ENCODE measurements at regions not wholly inside any gene's neighbourhood (a gene's known extent, or its start where the extent isn't known, plus 50 kb on each side); places are given as distances from the start of the nearest gene placed in this dataset.
A peak's percentile ranks its signal among the peaks of the same experiment; 100 is the strongest.

DNA sequence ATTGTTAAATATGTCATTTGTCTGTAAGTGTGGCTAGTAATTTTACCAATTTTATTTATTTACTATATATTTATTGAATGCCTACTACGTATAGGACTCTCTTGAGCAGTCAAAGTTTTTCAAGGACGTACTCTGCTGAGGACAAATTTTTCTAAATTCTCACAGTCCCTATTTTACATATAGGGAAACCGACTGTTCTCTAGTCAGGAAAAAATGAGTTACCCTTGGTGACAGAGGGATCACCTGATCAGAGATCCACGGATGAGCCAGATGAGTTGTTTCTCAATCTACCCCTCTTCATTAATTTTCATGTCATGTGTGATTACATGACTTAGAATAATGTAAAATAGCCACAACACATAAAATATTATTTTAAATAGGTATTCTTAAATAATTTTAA, 96.2 kb upstream of the SLC38A2 start:
- in situ Hi-C loops (cut with MboI; ENCODE audit: low sequenced_read_pairs in 4 of 4) = no loop called here

DNA sequence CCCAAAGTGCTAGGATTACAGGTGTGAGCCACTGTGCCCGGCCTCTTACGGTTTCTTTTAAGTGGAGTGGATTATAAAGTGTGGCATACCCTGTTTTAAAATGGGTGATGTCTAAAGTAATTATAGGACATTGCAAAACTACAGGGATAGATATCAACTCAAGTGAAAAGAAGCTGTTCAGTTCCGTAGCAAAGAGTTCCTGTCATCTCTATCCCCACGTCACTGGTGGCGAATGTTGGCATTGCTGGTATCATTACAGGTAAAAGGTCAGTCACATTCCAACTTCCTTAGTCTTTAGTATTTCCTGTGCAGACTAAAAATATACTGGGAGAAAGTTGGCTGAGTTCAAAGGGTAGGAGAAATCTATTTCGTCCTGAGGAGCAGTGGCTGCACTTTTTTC, 95.6 kb upstream of the SLC38A2 start:
- in situ Hi-C loops (cut with MboI; ENCODE audit: low sequenced_read_pairs in 4 of 4) (no loop called here), intact Hi-C loops (cut with DNase I; ENCODE audit: low total_unique reads) (loop anchor here (5.0 kb wide), 2 partner anchors 149 to 201 kb away; partner anchors contain the start of gene SLC38A1)
- DNase-seq (peak; percentile 57 to 84), ATAC-seq (peak; percentile 90 to 97)
- Histone ChIP-seq H3K27me3 (no peaks in the 10 kb centered on the region), H3K4me3 (no peak overlapping the region), H3K4me1 (peaks cover 54 to 56% of the 10 kb centered on the region in 2 donors), H3K9me3 (no peaks in the 10 kb centered on the region), H3K27ac (peak overlapping the region; percentile 75 to 83 (median 81)), H3K36me3 (no peaks in the 10 kb centered on the region)
- peak in 1 of 2 donors; percentile 46 for TF ChIP-seq POLR2A (IDR thresholded peaks at IDR 0.05)
- TF ChIP-seq, protein P1, sequence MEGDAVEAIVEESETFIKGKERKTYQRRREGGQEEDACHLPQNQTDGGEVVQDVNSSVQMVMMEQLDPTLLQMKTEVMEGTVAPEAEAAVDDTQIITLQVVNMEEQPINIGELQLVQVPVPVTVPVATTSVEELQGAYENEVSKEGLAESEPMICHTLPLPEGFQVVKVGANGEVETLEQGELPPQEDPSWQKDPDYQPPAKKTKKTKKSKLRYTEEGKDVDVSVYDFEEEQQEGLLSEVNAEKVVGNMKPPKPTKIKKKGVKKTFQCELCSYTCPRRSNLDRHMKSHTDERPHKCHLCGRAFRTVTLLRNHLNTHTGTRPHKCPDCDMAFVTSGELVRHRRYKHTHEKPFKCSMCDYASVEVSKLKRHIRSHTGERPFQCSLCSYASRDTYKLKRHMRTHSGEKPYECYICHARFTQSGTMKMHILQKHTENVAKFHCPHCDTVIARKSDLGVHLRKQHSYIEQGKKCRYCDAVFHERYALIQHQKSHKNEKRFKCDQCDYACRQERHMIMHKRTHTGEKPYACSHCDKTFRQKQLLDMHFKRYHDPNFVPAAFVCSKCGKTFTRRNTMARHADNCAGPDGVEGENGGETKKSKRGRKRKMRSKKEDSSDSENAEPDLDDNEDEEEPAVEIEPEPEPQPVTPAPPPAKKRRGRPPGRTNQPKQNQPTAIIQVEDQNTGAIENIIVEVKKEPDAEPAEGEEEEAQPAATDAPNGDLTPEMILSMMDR (IDR thresholded peaks at IDR 0.05 in 4 of 5, conservative IDR thresholded peaks at IDR 0.05 in 1 of 5) = peak in 2 of 5 experiments; percentile 6 to 18

More for the DNA sequence above, 96.2 kb upstream of the SLC38A2 start:
- Histone ChIP-seq H3K27ac (peak overlapping the region; percentile 75 to 83 (median 81)), H3K9me3 (no peaks in the 10 kb centered on the region), H3K36me3 (no peaks in the 10 kb centered on the region), H3K4me3 (no peak overlapping the region), H3K4me1 (peaks cover 53 to 56% of the 10 kb centered on the region in 2 donors), H3K27me3 (no peaks in the 10 kb centered on the region)
- no peak for TF ChIP-seq POLR2A (IDR thresholded peaks at IDR 0.05)
- TF ChIP-seq, protein P1 (IDR thresholded peaks at IDR 0.05 in 4 of 5, conservative IDR thresholded peaks at IDR 0.05 in 1 of 5) = no peak
- no peak for ATAC-seq
- intact Hi-C loops (cut with DNase I; ENCODE audit: low total_unique reads) = loop anchor here (5.0 kb wide), 2 partner anchors 148 to 202 kb away; partner anchors contain the start of gene SLC38A1
- DNase-seq = no peak

DNA sequence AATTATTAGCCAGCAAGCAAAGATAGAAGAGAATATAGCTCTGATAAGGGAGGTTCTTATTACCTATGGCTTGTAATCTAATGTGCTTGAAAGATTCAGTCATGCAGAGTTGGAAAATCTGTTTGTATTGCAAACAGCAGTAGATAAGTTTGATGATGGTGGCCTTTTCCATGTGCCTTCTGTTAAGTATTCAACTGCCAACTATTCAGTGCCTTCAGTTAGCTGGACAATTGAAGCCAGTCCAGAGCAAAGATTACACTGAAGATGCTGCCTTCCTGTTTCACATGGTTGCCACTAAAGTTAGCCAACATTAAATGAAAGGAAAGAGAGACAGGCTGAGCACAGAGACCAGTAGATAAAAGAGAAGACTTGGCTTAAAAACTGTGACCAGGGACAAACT, 92.7 kb upstream of the SLC38A2 start:
- DNase-seq = no peak

DNA sequence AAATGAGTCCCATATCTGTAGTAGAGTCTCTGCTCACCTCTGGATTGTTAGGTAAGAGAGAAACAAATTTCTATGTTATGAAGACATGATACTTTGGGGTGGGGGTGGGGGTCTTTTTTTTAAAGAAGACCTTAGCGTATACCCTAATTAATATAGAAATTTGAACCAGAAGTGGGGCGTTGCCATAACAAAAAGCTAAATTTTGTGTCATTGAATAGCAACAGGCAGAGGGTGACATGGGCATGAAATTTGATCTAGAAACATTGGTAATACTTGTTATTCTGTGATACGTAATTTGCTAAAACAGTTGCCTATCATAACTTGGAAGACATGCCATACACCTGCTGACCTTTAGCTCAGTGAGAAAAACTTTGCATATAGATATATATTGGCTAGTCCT, 92.3 kb upstream of the SLC38A2 start:
- peak overlapping the region; percentile 56 to 83 (median 79) for H3K27ac ChIP-seq
- TF ChIP-seq, protein P1 (IDR thresholded peaks at IDR 0.05 in 4 of 5, conservative IDR thresholded peaks at IDR 0.05 in 1 of 5) = no peak
- no peak for TF ChIP-seq POLR2A (IDR thresholded peaks at IDR 0.05)
- no peaks in the 10 kb centered on the region for H3K9me3 ChIP-seq
- in situ Hi-C loops (cut with MboI; ENCODE audit: low sequenced_read_pairs in 4 of 4) (no loop called here), intact Hi-C loops (cut with DNase I; ENCODE audit: low total_unique reads) (loop anchor here (5.0 kb wide), 2 partner anchors 152 to 198 kb away; partner anchors contain the start of gene SLC38A1)
- H3K4me1 ChIP-seq = peaks cover 62 to 74% of the 10 kb centered on the region in 2 donors
- DNase-seq = no peak
- no peak for ATAC-seq
- H3K27me3 ChIP-seq = no peaks in the 10 kb centered on the region
- no peak overlapping the region for H3K4me3 ChIP-seq
- H3K36me3 ChIP-seq = no peaks in the 10 kb centered on the region

More for the DNA sequence above, 92.7 kb upstream of the SLC38A2 start:
- ATAC-seq = no peak
- Histone ChIP-seq H3K36me3 (no peaks in the 10 kb centered on the region), H3K27ac (peak overlapping the region; percentile 56 to 83 (median 79)), H3K4me3 (no peak overlapping the region), H3K27me3 (no peaks in the 10 kb centered on the region), H3K9me3 (no peaks in the 10 kb centered on the region), H3K4me1 (peaks cover 59 to 70% of the 10 kb centered on the region in 2 donors)
- TF ChIP-seq, protein P1 (IDR thresholded peaks at IDR 0.05 in 4 of 5, conservative IDR thresholded peaks at IDR 0.05 in 1 of 5) = no peak
- in situ Hi-C loops (cut with MboI; ENCODE audit: low sequenced_read_pairs in 4 of 4) (no loop called here), intact Hi-C loops (cut with DNase I; ENCODE audit: low total_unique reads) (loop anchor here (5.0 kb wide), 2 partner anchors 152 to 198 kb away; partner anchors contain the start of gene SLC38A1)
